ENCODE measurements at regions not wholly inside any gene's neighbourhood (a gene's known extent, or its start where the extent isn't known, plus 50 kb on each side); places are given as distances from the start of the nearest gene placed in this dataset.

GRCh38 chr15:61530769-61531168 lies 301.7 kb upstream of the RORA start:
- no peak overlapping the region for H3K4me3 ChIP-seq
- no peak for ATAC-seq
- intact Hi-C loops (cut with DNase I), result no loop called here
- no peaks in the 10 kb centered on the region for H3K36me3 ChIP-seq
- H3K4me1 ChIP-seq, result no peaks in the 10 kb centered on the region
- H3K27ac ChIP-seq, result no peak overlapping the region
- no peak for DNase-seq
- TF ChIP-seq CTCF (IDR thresholded peaks at IDR 0.05), result no peak
- no peaks in the 10 kb centered on the region for H3K27me3 ChIP-seq
- no peaks in the 10 kb centered on the region for H3K9me3 ChIP-seq

GRCh38 chr15:61528581-61528910 lies 299.4 kb upstream of the RORA start:
- H3K36me3 ChIP-seq, result no peaks in the 10 kb centered on the region
- intact Hi-C loops (cut with DNase I), result no loop called here
- H3K27me3 ChIP-seq, result no peaks in the 10 kb centered on the region
- no peak overlapping the region for H3K4me3 ChIP-seq
- no peaks in the 10 kb centered on the region for H3K4me1 ChIP-seq
- no peaks in the 10 kb centered on the region for H3K9me3 ChIP-seq
- ATAC-seq (no peak), DNase-seq (peak in 2 of 4 donors; percentile 70 to 78)
- TF ChIP-seq CTCF (IDR thresholded peaks at IDR 0.05), result no peak
- H3K27ac ChIP-seq, result no peak overlapping the region

GRCh38 chr15:61527836-61528580 lies 298.9 kb upstream of the RORA start:
- no peaks in the 10 kb centered on the region for H3K27me3 ChIP-seq
- H3K9me3 ChIP-seq, result no peaks in the 10 kb centered on the region
- intact Hi-C loops (cut with DNase I), result no loop called here
- H3K4me1 ChIP-seq, result no peaks in the 10 kb centered on the region
- no peak overlapping the region for H3K27ac ChIP-seq
- ATAC-seq (no peak), DNase-seq (peak in 1 of 4 donors; percentile 40)
- no peaks in the 10 kb centered on the region for H3K36me3 ChIP-seq
- TF ChIP-seq CTCF (IDR thresholded peaks at IDR 0.05), result no peak
- H3K4me3 ChIP-seq, result no peak overlapping the region

DNA sequence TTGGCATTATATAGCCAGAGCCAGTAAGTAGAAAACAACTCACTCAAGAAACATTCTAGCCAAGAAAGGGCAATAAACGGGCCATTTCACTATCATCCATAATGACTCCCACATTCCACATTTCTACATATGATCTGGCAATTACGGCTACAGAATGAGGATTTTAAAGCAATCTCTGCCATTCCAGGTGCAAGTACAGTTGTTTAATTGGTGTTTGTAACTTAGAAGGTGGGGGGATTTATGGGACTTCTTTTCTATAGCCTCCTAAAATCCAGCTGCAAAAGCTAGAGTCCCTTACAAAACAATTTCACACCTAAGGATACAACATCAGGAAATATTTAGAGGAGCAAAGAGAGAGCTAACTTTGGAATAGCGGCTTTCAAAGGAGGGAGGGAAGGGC lies 295.4 kb upstream of the RORA start:
- Histone ChIP-seq H3K27ac (no peak overlapping the region), H3K9me3 (no peaks in the 10 kb centered on the region), H3K36me3 (no peaks in the 10 kb centered on the region), H3K4me1 (no peaks in the 10 kb centered on the region), H3K4me3 (no peak overlapping the region), H3K27me3 (no peaks in the 10 kb centered on the region)
- no peak for DNase-seq
- ATAC-seq, result no peak
- TF ChIP-seq CTCF (IDR thresholded peaks at IDR 0.05), result no peak
- intact Hi-C loops (cut with DNase I), result no loop called here

DNA sequence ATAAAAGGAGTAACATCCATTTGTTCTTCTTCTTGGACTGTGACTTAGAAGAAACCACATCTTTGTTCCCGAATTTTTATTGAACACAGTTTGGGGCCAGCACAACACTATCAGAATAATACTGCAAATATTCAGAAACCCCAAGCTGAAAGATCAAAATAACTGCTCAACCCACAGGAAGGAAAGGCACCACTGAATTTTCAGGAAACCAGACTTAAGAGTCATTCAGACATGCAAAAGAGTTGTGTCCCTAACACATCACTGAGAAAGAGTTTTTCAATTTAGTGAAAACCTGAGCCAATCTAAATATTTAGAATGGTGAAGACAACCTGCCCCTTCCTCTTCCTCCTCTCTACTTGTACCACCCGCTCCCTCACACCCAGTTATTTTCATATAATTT lies 295.0 kb upstream of the RORA start:
- no peak for DNase-seq
- H3K27me3 ChIP-seq, result no peaks in the 10 kb centered on the region
- H3K4me1 ChIP-seq, result no peaks in the 10 kb centered on the region
- TF ChIP-seq CTCF (IDR thresholded peaks at IDR 0.05), result no peak
- no peak overlapping the region for H3K27ac ChIP-seq
- no peak for ATAC-seq
- H3K4me3 ChIP-seq, result no peak overlapping the region
- no peaks in the 10 kb centered on the region for H3K9me3 ChIP-seq
- intact Hi-C loops (cut with DNase I), result no loop called here
- H3K36me3 ChIP-seq, result no peaks in the 10 kb centered on the region

Data from left lung (tissue), 4 donors.